GM19372 (cell line): ENCODE measurements at regions not wholly inside any gene's neighbourhood (a gene's known extent, or its start where the extent isn't known, plus 50 kb on each side); places are given as distances from the start of the nearest gene placed in this dataset.
"Not testable (repeated sequence)": the region's sequence is repeated elsewhere in the genome, so short reads cannot be mapped to it uniquely, and the experiment has no call there.

Experiments used
- ATAC-seq: cut with Tn5 transposase; IDR thresholded peaks from one replicate; pipeline ENCODE4 v1.9.1; 2021; ENCODE audit warnings: mild to moderate bottlenecking, low read depth, moderate library complexity; ENCODE audit not compliant: unreplicated experiment

- ATAC-seq: no peak
Measured at GRCh38 chrX:7542587-7543380, 300.2 kb upstream of the VCX start.

- ATAC-seq: no peak
Measured at GRCh38 chrX:7522860-7523259, 320.1 kb upstream of the VCX start.

- no peak for ATAC-seq
Measured at GRCh38 chrX:7515681-7516413, 327.1 kb upstream of the VCX start.

DNA sequence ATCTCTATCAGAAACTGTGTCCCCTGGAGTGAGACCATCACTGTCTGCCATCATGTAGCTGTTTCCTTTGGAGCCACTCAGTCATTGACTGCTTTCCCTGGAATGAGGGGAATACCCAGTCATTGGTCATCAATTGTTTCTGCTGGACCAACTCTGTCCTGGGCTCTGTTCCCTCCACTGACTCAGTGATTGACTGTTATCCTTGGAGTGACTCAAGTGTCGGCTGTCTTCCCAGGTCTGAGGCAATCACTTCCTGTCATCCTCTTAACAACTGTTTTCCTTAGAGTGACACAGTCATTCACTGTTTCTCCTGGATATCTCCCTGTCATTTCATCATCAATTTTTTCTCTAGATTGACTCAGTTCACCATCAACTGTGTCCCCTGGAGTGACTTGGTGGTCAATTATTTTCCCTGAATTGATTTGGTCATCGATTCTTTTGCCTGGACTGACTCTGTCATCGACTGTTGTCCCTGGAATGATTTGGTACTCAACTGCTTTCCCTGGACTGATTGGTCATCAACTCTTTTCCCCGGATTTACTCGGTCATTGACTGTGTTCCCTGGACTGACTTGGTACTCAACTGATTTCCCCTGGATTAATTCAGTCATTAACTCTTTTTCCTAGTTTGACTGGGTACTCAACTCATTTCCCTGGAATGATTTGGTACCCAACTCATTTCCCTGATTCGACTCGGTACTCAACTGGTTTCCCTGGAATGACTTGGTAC, 327.9 kb upstream of the VCX start:
- no peak for ATAC-seq

DNA sequence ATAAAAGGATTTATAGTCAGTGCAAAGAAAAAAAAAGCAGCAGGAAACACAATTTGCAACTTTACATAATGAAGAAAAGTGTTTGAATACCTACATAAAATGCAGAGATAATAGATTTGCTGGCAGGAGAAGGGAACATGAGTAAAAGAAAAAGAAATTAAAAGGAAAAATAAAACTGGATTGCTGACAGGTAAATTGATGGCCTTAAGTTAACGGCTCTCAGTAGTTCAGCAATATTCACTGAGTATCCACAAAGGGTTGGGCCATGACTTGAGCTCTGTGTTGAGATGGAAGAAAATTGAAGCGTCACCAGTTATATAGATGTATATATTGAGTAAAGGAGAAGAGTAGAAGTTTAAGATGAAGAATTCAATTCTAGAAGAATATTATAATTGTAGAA, 330.1 kb upstream of the VCX start:
- no peak for ATAC-seq

- no peak for ATAC-seq
Measured at GRCh38 chrX:7503251-7503650, 339.7 kb upstream of the VCX start.

DNA sequence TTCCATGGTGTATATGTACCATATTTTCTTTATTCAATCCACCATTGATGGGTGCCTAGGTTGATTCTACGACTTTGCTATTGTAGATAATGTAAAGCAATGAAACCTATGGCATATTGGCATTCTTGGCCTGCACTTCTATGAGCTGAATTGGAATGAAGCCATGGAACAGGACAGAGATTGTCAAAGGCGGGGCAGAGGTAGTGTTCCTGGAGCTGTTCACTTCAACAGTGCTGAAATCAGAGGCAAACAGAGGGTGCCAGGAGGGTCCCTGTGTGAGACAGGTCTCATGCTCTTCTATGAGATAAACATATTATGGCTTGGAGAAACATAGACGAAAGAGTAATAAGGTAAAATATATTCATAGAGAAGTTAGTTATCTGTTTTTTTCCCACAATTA, 342.6 kb upstream of the VCX start:
- no peak for ATAC-seq

GRCh38 chrX:7486505-7486904, 338.6 kb upstream of the PUDP start:
- ATAC-seq: no peak

GRCh38 chrX:7485061-7485460, 337.1 kb upstream of the PUDP start:
- no peak for ATAC-seq

GRCh38 chrX:7480721-7481120, 332.8 kb upstream of the PUDP start:
- no peak for ATAC-seq

- no peak for ATAC-seq
Measured at GRCh38 chrX:7462110-7462509, 314.2 kb upstream of the PUDP start.

DNA sequence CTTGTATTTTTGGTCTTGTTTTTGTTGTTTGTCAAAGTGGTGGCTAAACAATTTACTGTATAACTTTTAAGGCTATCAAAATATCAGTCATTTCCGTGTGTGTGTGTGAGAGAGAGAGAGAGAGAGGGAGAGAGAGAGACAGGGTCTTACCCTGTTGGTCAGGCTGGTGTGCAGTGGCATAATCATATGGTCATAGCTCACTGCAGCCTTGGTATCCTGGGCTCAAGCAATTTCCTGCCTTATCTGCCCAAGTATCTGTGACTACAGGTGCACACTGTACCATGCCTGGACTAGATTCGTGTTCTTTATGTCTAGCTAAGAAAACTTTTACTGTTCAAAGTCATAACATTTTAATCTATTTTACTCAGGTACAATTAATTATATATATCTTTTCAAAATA, 313.1 kb upstream of the PUDP start:
- ATAC-seq: not testable (repeated sequence)

- no peak for ATAC-seq
Measured at GRCh38 chrX:7447801-7448499, 300.0 kb upstream of the PUDP start.

- ATAC-seq: no peak
Measured at GRCh38 chrX:7446815-7447214, 298.9 kb upstream of the PUDP start.

DNA sequence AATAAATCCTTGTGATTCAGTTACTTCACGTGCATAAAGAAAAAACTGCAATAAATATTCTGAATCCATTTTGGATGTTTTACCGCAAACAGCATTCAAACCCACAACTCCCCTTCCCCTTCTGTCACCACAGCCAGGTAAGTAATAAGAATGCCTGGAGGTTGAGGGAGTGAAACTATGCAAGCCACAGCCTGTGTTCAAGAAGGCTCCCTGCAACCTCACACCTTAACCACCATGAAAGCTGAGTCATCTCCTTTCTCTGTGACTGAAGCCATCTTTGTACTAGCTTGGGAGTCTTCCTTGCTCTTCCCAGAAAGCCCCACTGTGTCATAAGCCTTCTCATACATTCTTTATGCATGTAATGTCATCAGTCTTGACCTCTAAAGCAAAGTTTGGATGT, 297.0 kb upstream of the PUDP start:
- no peak for ATAC-seq

DNA sequence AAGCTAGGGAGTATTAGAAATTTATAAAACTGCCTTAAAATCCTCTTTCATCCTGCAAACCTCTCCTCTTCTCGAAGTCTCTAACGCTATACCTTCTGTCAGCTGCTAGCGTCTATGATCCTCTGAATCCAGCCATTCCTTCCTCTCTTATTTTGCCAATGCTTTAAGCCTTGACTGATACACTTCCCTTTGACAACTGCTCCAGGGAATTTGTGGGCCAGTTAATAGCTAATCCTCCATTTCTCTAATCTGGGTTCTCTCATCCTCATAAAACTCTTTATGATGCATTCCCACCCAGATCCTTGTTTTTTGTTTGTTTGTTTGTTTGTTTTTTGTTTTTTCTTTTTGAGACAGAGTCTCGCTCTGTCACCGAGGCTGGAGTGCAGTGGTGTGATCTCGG, 293.6 kb upstream of the PUDP start:
- no peak for ATAC-seq

DNA sequence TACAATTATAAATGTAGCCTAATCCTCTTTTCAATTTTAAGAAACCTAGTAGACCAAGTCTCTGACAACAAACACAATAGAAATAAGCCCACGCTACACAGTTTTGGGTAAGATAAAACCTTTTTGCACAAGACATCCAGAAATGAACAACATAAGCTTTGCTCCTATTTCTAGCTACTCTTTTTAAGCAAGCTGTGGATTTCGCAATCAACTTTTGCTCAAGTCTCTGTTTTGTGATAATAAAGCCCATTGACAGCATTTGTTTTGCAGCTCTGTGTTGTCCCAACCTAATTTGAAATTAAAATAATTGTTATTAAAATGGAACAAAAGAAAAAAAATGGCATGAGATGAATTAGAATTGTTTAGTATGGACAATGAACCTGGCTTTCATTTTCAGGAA, 287.9 kb upstream of the PUDP start:
- no peak for ATAC-seq

DNA sequence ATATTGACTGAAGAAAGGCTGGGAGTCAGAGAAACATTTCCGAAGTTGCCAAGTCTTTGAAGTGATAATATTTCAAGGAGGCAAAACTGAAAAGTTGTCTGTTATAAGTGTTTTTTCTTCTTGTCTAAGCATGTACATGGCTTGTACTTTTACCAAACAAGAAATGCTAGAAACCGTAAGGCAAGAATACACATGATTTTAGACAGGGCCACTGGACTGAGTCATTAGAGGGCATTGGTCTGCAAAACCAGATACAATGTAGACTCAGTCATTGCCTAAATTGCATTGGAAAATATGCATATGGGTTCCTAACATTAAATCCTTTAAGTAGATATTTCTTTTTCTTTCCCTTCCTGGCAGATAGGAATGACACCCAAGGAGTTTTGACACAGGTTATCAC, 284.9 kb upstream of the PUDP start:
- no peak for ATAC-seq

GRCh38 chrX:7420717-7421116, 272.8 kb upstream of the PUDP start:
- ATAC-seq: no peak

- ATAC-seq: no peak
Measured at GRCh38 chrX:7414753-7415152, 266.8 kb upstream of the PUDP start.

- ATAC-seq: no peak
Measured at GRCh38 chrX:7412840-7413239, 264.9 kb upstream of the PUDP start.
